ENCODE measurements at regions not wholly inside any gene's neighbourhood (a gene's known extent, or its start where the extent isn't known, plus 50 kb on each side); places are given as distances from the start of the nearest gene placed in this dataset.
A peak's percentile ranks its signal among the peaks of the same experiment; 100 is the strongest.

DNA sequence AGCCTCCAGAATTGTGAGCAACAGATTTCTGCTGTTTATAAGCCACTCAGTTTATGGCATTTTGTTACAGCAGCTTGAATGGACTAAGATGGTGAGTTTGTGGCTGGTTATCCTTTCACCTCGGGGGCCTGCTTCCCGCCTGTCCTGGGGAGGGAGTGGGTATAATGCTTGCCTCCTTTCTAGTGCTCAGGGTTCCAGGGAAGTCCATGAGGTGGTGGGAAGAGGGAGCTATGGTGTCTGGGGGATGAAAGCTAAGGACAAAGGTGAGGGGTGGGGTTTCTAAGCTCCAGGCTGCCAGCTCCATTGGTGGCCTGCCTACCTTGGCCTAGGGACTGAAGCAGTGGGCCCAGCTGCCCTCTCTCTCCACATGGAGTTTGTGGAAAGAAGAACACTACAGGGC lies 50.2 kb upstream of the SDK2 start:
- H3K4me1 Mint-ChIP-seq = no peaks in the 10 kb centered on the region
- no peaks in the 10 kb centered on the region for H3K36me3 Mint-ChIP-seq (ENCODE audit: low read depth)
- no peak overlapping the region for H3K4me3 Mint-ChIP-seq
- CTCF ChIA-PET = no interaction called here
- POLR2A ChIA-PET = no interaction called here
- peaks cover 2% of the 10 kb centered on the region for H3K27me3 Mint-ChIP-seq
- H3K27ac Mint-ChIP-seq = no peak overlapping the region
- DNase-seq = peak; percentile 2
- H3K9me3 Mint-ChIP-seq = peaks cover 12% of the 10 kb centered on the region

DNA sequence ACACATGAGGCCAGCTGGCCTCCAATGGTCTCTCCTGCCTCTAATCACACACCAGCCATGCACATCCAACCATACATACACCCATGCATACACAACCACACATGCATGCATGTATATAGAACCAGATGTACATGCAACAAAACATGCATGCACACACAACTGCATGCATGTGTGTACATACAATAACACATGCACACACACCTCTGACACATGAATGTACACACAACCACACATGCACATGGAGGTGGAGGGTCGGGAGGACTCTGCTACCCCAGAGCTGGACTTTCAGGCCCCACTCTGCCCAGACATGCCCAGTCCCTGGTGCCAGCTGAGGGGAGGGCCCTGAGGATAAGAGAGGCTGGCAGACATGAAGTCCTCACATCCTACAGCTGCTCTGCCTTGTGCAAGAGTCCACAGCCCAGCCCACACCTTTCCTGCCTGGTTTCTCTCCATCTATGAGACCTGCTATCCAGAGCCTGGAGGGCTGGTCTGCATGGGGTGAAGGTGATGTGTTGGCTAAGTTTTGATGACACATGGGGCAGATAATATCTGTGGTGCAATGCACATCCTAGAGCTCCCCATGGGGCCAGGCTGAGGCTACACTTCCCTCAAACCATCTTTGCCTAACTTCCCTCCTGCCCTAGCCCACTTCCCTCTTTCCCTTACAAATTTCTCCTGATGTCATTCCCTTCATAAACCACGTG lies 50.9 kb upstream of the SDK2 start:
- no peaks in the 10 kb centered on the region for H3K36me3 Mint-ChIP-seq (ENCODE audit: low read depth)

DNA sequence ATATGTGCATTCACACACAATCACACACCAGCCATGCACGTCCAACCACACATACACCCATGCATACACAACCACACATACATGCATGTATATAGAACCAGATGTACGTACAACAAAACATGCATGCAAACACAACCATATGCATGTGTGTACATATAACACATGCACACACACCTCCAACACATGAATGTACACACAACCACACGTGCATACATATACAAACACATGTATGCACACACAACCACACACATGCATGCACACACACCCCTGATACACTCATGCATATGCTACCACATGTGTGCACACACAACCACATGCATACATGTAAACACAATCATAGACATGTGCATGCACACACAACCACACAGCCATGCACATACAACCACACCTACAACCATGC lies 52.0 kb upstream of the SDK2 start:
- CTCF ChIA-PET = no interaction called here
- Mint-ChIP-seq H3K27me3 (peaks cover 6% of the 10 kb centered on the region), H3K36me3 (ENCODE audit: low read depth) (no peaks in the 10 kb centered on the region), H3K4me3 (no peak overlapping the region), H3K9me3 (peaks cover 12% of the 10 kb centered on the region), H3K27ac (no peak overlapping the region), H3K4me1 (no peaks in the 10 kb centered on the region)
- DNase-seq = no peak
- POLR2A ChIA-PET = no interaction called here

More for the DNA sequence above, 50.9 kb upstream of the SDK2 start:
- peaks cover 2% of the 10 kb centered on the region for H3K27me3 Mint-ChIP-seq
- CTCF ChIA-PET = no interaction called here
- H3K9me3 Mint-ChIP-seq = peaks cover 12% of the 10 kb centered on the region
- POLR2A ChIA-PET = no interaction called here
- DNase-seq = peak; percentile 10
- no peaks in the 10 kb centered on the region for H3K4me1 Mint-ChIP-seq
- H3K4me3 Mint-ChIP-seq = no peak overlapping the region
- no peak overlapping the region for H3K27ac Mint-ChIP-seq

DNA sequence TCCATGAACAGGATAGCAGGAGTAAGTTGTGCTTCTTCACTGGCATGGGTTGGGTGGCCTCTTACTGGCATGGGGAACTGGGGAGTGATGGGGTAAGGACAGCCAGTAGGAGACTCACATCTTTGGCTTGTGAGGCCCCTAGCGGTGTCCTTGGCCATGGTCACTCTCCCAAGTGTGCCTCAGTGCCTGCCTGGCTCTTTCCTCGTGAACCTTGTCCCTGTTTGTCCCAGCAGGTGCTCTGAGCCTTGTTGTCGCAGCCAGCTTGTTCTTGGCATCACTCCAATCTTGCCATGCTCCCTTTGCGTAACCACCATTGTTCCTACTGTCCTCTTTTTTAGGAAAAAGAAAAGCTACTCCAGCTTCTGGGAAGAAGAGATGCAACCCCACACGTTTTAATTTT lies 53.6 kb upstream of the SDK2 start:
- no peak overlapping the region for H3K27ac Mint-ChIP-seq
- no peaks in the 10 kb centered on the region for H3K4me1 Mint-ChIP-seq
- ChIA-PET CTCF (no interaction called here), POLR2A (no interaction called here)
- no peak overlapping the region for H3K4me3 Mint-ChIP-seq
- peaks cover 12% of the 10 kb centered on the region for H3K9me3 Mint-ChIP-seq
- no peaks in the 10 kb centered on the region for H3K36me3 Mint-ChIP-seq (ENCODE audit: low read depth)
- peaks cover 9% of the 10 kb centered on the region for H3K27me3 Mint-ChIP-seq
- peak; percentile 5 for DNase-seq

DNA sequence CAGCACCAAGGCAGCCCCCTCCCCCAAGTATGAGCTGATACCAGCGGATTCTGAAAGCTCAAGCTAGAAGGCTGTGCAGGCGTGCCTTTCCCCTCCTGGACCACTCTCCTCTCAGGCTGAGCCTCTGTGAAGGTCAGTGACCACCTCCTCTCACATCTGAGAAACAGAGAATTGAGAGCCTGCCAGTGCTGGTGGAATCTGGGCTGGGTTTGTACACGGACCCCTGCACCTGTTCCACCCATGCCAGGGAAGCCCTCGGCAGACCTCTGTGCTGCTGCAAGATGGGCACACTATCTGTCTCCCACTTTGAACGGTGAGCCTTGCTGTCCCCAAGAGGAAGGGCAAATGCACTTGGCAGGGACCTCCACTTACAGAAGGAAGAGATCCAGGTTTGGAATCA lies 54.7 kb upstream of the SDK2 start:
- no peak overlapping the region for H3K27ac Mint-ChIP-seq
- peaks cover 9% of the 10 kb centered on the region for H3K27me3 Mint-ChIP-seq
- DNase-seq = no peak
- no peak overlapping the region for H3K4me3 Mint-ChIP-seq
- POLR2A ChIA-PET = no interaction called here
- CTCF ChIA-PET = no interaction called here
- H3K4me1 Mint-ChIP-seq = no peaks in the 10 kb centered on the region
- no peaks in the 10 kb centered on the region for H3K36me3 Mint-ChIP-seq (ENCODE audit: low read depth)
- H3K9me3 Mint-ChIP-seq = peaks cover 12% of the 10 kb centered on the region

DNA sequence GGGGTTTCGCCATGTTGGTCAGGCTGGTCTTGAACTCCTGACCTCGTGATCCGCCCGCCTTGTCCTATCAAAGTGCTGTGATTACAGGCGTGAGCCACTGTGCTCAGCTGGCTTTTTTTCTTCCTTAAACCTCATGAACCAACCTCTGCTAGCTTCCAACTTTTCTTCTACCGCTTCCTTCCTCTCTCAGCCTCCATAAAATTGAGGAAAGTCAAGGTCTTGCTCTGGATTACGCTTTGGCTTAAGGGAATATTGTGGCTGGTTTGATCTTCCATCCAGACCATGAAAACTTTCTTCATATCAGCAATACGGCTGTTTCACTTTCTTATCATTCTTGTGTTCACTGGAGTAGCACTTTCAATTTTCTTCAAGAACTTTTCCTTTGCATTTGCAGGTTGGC lies 57.5 kb upstream of the SDK2 start:
- no peaks in the 10 kb centered on the region for H3K4me1 Mint-ChIP-seq
- no peaks in the 10 kb centered on the region for H3K36me3 Mint-ChIP-seq (ENCODE audit: low read depth)
- no peaks in the 10 kb centered on the region for H3K9me3 Mint-ChIP-seq
- DNase-seq = no peak
- H3K27ac Mint-ChIP-seq = no peak overlapping the region
- ChIA-PET CTCF (interaction anchor here (1.8 kb wide), 1 partner anchor 272 kb away, joined by 5 read pairs; no protein-coding TSS in a partner anchor), POLR2A (no interaction called here)
- peaks cover 13% of the 10 kb centered on the region for H3K27me3 Mint-ChIP-seq
- H3K4me3 Mint-ChIP-seq = no peak overlapping the region

DNA sequence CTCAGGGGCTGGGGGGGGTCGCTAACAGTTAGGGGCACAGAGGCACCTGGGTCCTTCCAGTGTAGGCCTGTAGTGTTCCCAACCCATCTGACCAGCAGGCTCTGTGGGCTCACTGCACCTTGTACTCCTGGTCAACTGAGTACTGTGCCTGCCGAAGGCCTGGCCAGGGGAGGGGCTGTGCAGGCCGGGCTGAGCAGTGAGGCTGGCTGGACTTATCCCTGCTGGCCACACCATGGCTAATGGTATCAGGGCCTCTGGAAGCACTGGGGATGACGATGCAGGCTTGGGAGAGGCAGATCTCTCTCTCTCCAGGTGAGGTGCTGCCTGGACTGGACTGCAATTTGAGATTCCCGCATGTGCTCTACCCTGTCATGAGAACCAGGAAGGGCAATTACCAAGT lies 58.9 kb upstream of the SDK2 start:
- Mint-ChIP-seq H3K27me3 (peaks cover 15% of the 10 kb centered on the region), H3K9me3 (no peaks in the 10 kb centered on the region), H3K27ac (no peak overlapping the region), H3K36me3 (ENCODE audit: low read depth) (no peaks in the 10 kb centered on the region), H3K4me1 (no peaks in the 10 kb centered on the region), H3K4me3 (no peak overlapping the region)
- no peak for DNase-seq
- CTCF ChIA-PET = no interaction called here
- POLR2A ChIA-PET = no interaction called here

DNA sequence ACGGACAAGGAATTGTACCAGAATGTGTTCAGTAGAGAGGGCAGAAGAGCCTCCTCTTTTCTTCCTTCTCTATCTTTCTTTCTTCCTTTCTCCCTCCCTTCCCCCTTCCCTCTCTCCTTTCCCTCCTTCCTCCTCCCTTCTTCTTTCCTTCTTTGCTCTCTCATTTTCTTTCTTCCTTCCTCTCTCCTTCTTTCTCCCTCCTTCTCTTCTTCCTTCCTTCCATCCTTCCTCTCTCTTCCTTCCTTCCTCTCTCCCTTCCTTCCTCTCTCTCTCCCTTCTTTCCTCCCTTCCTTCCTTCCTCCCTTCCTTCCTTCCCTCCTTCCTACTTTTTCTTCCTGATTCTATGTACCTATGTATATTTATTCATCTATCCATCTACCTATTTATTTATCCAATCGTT lies 59.7 kb upstream of the SDK2 start:
- no peak overlapping the region for H3K27ac Mint-ChIP-seq

DNA sequence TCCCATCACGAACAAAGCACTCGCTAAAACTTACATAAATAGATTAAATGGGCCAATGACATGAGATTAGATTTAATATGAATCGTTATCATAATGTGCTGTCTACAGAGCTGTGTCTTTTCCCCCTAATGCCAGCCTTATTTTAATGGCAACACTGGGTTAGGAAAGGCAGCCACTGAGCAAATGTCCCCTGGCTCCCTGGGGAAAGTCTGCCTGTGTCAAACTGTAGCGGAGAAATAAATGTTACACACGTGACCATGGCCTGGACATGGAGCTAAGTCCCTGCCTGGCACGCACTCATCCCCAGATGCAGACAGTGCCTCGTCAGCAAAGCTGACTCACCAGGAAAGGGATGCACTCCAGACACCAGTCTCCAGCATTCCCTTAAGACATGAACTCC lies 61.3 kb upstream of the SDK2 start:
- POLR2A ChIA-PET = no interaction called here
- CTCF ChIA-PET = no interaction called here
- peaks cover 16% of the 10 kb centered on the region for H3K27me3 Mint-ChIP-seq
- no peak for DNase-seq
- H3K36me3 Mint-ChIP-seq (ENCODE audit: low read depth) = no peaks in the 10 kb centered on the region
- H3K27ac Mint-ChIP-seq = no peak overlapping the region
- no peak overlapping the region for H3K4me3 Mint-ChIP-seq
- no peaks in the 10 kb centered on the region for H3K9me3 Mint-ChIP-seq
- H3K4me1 Mint-ChIP-seq = peaks cover 5% of the 10 kb centered on the region

More for the DNA sequence above, 59.7 kb upstream of the SDK2 start:
- H3K9me3 Mint-ChIP-seq = no peaks in the 10 kb centered on the region
- H3K4me1 Mint-ChIP-seq = no peaks in the 10 kb centered on the region
- DNase-seq = no peak
- CTCF ChIA-PET = no interaction called here
- no peak overlapping the region for H3K4me3 Mint-ChIP-seq
- H3K27me3 Mint-ChIP-seq = peaks cover 19% of the 10 kb centered on the region
- POLR2A ChIA-PET = no interaction called here
- H3K36me3 Mint-ChIP-seq (ENCODE audit: low read depth) = no peaks in the 10 kb centered on the region

DNA sequence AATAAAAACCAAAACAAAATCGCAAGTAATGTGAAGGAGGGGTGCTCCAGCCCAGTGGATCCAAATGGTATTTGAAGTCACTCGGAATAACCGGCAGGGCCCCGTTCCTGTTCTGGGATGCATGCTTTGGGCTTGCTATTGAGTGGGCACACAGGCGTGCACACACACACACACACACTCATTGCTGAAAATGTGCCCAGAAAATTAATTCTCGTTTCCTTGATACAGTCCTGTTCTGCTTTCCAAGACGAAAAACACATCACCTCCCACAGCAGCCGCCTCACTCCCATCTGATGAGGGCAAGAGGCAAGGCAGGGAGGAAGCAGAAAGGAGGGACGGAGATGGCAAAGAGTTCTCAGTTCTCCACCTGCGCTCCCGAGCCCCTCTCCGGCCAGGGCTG lies 62.2 kb upstream of the SDK2 start:
- peaks cover 16% of the 10 kb centered on the region for H3K27me3 Mint-ChIP-seq
- no peak for DNase-seq
- H3K36me3 Mint-ChIP-seq (ENCODE audit: low read depth) = no peaks in the 10 kb centered on the region
- no peak overlapping the region for H3K4me3 Mint-ChIP-seq
- H3K27ac Mint-ChIP-seq = no peak overlapping the region
- H3K9me3 Mint-ChIP-seq = no peaks in the 10 kb centered on the region
- POLR2A ChIA-PET = no interaction called here
- H3K4me1 Mint-ChIP-seq = peaks cover 9% of the 10 kb centered on the region
- CTCF ChIA-PET = no interaction called here

DNA sequence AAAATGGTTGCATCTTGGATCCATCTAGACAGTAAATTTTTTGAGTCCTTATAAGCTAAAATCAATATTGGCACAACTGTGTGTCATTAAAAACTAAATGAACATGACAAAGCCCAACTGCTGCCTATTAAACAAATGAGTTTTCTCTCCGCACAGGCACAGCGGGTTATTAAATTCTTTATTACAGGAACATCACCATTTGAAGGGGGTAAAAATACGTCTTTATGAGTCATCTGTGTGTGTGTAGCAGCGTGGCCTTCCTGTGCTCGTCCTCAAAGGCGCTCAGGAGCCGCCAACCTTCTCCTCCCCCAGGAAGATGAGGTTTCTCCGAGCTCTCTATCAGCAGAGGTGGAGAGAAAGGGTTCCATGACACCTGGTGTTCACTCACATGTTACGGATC lies 62.6 kb upstream of the SDK2 start:
- CTCF ChIA-PET = no interaction called here
- H3K4me1 Mint-ChIP-seq = peaks cover 9% of the 10 kb centered on the region
- H3K27ac Mint-ChIP-seq = no peak overlapping the region
- DNase-seq = no peak
- H3K27me3 Mint-ChIP-seq = peaks cover 13% of the 10 kb centered on the region
- H3K9me3 Mint-ChIP-seq = no peaks in the 10 kb centered on the region
- POLR2A ChIA-PET = no interaction called here
- H3K4me3 Mint-ChIP-seq = no peak overlapping the region
- no peaks in the 10 kb centered on the region for H3K36me3 Mint-ChIP-seq (ENCODE audit: low read depth)

DNA sequence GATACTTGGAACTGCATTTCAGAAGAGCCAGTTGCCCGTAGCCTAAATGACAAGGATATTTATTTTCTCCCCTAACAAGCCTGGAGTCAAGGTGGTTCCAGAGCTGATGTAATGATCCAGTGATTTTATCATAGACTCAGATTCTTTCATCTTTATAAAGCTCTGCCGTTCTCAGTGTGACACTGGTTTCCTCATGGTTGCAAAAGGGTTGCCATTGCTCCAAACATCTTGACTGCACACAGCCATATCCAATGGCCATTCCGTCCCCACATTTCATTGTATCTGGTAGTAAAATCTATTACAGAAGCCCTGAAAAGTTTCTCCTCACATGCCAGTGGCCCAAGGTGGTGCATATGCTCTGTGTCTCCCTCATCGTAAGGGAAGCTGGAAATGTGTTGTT lies 63.1 kb upstream of the SDK2 start:
- H3K4me1 Mint-ChIP-seq = peaks cover 9% of the 10 kb centered on the region
- ChIA-PET POLR2A (no interaction called here), CTCF (interaction anchor here (5.7 kb wide), 1 partner anchor 278 kb away, joined by 54 read pairs; no protein-coding TSS in a partner anchor)
- H3K9me3 Mint-ChIP-seq = no peaks in the 10 kb centered on the region
- H3K27ac Mint-ChIP-seq = no peak overlapping the region
- H3K27me3 Mint-ChIP-seq = peaks cover 11% of the 10 kb centered on the region
- H3K36me3 Mint-ChIP-seq (ENCODE audit: low read depth) = no peaks in the 10 kb centered on the region
- H3K4me3 Mint-ChIP-seq = no peak overlapping the region
- DNase-seq = no peak

DNA sequence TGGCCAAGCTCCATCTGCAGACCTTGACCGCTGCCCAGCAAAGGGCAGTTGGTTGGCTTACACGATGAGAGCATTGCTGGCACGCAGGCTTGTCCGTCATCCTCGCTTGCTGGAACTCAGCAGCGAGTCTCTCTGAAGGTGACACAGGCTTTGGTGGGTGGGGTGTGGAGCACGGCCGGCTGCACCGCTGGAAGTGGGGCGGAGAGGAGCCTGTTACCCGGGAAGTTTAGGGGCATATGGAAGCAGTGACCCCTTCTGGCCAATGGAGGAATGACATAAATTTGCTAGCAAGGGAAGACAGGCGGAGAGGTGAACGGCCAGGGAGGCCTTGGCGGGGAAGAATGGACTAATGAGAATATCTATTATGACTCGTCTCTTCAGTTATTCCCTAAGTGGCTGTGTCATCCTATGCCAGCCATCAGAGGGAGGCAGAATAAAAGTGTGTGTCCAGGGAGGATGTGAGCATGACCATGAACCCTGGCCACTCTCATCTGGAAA lies 65.9 kb upstream of the SDK2 start:
- Mint-ChIP-seq H3K36me3 (ENCODE audit: low read depth) (no peaks in the 10 kb centered on the region), H3K27ac (no peak overlapping the region), H3K4me1 (peaks cover 9% of the 10 kb centered on the region), H3K27me3 (peaks cover 9% of the 10 kb centered on the region), H3K4me3 (no peak overlapping the region), H3K9me3 (no peaks in the 10 kb centered on the region)
- CTCF ChIA-PET = interaction anchor here (0.6 to 5.7 kb wide), 11 partner anchors 11 to 1153 kb away, joined by 3 to 54 read pairs (median 3); no protein-coding TSS in a partner anchor
- peak; percentile 68 for DNase-seq
- POLR2A ChIA-PET = interaction anchor here (1.0 kb wide), 1 partner anchor 11 kb away, joined by 3 read pairs; no protein-coding TSS in a partner anchor

DNA sequence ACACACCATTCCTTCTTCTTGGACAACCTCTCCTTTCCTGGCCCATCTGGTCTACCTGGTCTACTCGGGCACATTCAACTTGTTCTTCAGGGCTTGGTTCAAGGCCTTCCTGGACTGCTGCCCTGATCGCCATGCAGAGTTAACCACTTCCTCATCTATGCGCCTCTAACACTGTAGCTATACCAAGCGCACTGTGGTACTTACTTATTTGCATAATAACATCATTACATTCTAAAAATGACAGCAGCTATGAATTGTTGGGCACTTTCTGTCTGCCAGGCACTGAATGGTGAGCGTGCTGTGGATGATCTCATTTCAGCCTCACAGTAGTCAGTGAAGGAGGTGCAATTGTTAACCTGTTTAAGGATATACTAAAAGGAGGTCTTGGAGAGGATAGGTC lies 66.9 kb upstream of the SDK2 start:
- Mint-ChIP-seq H3K4me3 (no peak overlapping the region), H3K27me3 (peaks cover 11% of the 10 kb centered on the region), H3K36me3 (ENCODE audit: low read depth) (no peaks in the 10 kb centered on the region), H3K27ac (no peak overlapping the region), H3K9me3 (no peaks in the 10 kb centered on the region), H3K4me1 (peaks cover 9% of the 10 kb centered on the region)
- POLR2A ChIA-PET = interaction anchor here (1.0 kb wide), 2 partner anchors 9 to 10 kb away, joined by 3 to 4 read pairs; no protein-coding TSS in a partner anchor
- CTCF ChIA-PET = interaction anchor here (0.9 to 5.7 kb wide), 6 partner anchors 10 to 282 kb away, joined by 3 to 54 read pairs (median 8); no protein-coding TSS in a partner anchor
- DNase-seq = no peak
